ENCODE measurements at regions not wholly inside any gene's neighbourhood (a gene's known extent, or its start where the extent isn't known, plus 50 kb on each side); places are given as distances from the start of the nearest gene placed in this dataset.

DNA sequence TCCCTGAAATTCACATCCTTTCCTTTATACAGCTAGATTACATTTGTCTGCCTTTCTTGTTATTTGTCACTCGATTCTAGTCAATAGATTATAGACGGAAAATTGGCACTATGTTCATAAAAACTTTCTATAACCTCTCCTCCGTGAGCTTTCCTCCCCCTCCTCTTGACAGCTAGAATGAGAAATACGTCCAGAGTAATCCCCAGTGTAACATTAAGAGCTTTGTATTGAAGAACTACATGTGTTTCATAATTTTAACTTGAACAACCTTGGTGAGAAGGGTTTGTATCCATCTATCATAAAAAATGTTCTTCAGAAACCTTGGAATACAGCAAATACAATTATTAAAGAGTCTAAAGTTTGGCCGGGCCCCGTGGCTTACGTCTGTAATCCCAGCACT lies 1707.4 kb downstream of the PCDH7 start:
- DNase-seq (ENCODE audit: low spot score) = no peak

DNA sequence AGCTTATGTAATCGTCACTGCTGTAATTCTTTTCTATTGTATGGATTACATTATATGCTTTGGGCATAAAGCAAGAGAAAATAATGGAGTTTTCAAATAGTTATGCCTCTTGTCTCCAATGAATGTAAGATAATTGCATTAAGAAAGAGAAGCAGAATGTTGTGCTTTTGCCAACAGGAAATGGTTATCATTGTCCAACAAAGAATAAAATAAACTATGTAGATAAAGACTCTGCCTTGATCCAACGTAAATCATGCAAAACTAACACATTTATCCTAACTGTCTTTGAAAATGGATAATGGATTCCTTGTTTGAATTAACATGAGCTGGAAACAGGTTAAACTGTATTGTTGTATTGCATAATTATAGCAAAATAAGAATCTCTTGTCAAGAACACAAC lies 1709.0 kb downstream of the PCDH7 start:
- no peak for DNase-seq (ENCODE audit: low spot score)

DNA sequence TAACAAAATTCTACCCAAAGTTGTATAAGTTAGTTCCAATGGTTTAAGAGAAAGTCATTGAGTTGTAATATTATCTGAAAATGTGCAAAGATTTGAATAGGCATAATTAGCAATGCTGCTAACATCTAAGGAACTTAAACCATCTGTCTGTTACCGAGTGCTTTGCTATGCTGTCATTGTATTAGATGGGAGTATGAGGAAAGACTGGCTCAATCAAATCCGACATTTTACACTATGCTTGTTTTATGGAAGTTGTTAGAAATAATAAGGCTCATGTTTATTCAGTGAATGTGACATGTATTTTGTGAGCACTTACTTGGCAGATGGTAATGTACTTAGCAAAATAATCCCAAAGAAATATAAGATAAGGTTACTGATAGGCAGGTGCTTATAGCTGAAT lies 1715.1 kb downstream of the PCDH7 start:
- no peak for DNase-seq (ENCODE audit: low spot score)

DNA sequence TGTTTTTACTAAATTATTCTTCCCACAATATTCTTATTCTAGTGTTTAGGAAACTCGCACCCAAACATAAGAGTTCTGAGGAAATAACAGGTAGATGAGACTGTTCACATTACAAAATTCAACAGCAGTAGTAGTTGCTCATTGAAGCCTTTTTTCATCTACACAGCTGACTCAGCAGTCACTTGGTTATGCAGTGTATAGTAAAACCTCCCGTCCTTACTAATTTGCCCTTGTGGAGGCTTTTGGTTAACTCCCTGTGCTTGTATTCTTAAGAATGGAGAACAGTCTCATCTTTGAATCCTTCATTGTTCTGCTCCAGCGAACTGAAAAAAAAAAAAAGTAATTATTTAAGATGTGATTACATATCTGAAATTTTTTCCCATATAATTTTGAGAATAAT lies 1716.6 kb downstream of the PCDH7 start:
- DNase-seq (ENCODE audit: low spot score) = no peak

DNA sequence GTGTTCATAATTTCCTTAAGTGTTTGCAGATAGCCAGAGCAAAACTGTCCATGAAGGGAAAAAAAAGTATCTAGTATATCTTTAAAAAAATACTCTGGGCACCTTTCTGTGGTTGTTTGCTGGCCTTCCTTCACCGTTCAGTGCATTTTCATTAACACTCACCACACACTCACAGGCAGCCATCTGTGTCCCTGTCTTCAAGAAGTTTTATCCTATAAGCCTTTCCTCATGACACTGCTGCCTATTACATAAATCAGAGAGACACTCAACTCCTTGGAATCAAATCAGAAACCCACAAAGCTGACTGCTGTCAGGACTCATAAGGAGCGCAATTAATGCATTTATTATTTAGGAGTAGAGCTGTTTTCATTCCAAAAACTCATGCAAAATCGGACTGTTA lies 1720.2 kb downstream of the PCDH7 start:
- no peak for DNase-seq (ENCODE audit: low spot score)

DNA sequence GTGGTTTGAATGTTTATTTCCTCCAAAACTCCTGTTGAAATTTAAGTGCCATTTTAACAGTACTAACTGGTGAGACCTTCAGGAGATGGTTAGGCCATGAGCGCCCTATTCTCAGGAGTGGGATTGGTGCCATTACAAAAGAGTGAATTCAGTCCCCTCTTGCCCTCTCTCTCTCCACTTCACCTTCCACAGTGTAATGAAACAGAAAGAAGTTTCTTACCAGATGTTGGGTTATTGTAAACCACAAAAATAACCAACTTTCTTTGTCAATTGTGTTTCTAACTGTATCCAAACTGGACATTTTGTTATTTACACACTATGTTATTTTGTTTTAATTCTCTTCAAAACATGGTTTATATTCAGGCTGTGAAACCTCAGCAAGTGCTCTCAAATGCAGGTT lies 1734.3 kb downstream of the PCDH7 start:
- DNase-seq (ENCODE audit: low spot score) = no peak

DNA sequence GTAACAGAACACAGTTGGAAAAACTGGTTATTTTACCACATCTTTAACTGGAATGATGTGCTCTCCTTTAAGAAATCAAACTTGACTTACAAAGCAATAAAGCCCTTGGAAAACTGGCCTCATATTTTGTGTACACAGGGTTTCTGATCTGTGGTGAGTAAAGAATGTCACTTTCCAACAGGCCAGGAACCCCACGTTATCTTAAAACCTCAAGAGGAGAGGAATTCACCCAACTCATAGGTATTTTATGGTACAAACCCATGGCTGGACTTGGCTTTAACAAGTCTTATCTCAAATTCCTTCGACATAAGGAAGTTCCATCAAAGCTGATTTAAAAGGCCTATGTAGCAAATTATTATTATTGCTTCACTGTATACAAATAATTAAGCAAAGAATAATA lies 1735.1 kb downstream of the PCDH7 start:
- no peak for DNase-seq (ENCODE audit: low spot score)

DNA sequence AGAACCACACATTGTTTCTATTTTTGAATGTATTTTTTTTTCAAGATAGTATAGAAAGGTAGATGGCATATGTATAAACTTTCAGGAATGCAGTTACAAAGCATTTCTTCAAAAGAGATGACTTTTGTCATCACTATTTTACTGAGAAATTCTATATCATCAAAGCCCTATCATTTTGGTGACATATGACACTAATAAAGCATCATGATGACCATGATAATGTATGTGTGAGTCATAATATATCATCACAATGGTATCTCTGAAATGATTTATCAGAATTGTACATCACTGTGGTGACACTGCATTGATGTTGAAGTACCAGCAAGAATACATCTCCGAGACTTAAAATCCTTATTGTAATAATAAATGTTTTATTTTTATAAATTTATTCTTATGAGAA lies 1740.8 kb downstream of the PCDH7 start:
- DNase-seq (ENCODE audit: low spot score) = no peak

DNA sequence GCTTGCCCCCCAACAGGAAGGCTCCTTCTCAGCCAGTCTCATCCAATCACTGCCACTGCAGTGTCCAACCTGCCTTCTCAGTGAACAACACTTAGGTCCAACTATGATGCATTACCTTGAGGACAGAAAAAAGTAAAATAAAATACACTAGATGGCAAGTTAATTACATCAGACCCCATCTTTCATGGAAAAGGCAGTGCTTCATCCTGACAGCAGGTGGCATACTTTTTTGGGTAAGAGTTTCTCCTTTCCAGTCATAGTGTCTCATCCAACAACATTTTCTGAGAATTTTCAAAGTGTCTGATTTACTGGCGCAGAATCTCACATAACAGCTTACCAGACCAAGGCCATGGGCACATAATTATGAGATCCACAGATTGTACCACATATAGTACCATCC lies 1742.8 kb downstream of the PCDH7 start:
- no peak for DNase-seq (ENCODE audit: low spot score)

DNA sequence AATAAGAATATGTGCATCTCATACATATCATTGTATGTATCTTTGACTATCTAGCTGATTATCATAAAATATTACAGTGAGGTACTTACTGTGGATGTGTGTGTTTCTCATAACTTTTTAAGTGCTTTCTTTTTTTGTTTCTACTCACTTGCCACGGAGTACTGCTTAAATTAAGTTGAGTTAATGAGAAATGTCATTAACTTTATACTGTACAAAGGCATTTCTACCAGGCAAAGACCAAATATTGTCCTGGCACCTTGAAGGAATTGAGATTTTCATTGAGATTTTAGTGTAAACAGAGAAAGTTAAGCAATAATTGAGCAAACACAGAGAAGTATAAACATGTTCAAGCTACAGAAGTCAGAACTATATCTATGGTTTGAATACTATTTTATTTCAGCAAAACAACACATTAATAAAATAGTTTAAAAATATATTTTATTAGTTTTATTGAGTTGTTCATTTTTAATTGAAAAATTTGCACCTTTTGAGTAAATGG lies 1750.0 kb downstream of the PCDH7 start:
- DNase-seq (ENCODE audit: low spot score) = no peak

DNA sequence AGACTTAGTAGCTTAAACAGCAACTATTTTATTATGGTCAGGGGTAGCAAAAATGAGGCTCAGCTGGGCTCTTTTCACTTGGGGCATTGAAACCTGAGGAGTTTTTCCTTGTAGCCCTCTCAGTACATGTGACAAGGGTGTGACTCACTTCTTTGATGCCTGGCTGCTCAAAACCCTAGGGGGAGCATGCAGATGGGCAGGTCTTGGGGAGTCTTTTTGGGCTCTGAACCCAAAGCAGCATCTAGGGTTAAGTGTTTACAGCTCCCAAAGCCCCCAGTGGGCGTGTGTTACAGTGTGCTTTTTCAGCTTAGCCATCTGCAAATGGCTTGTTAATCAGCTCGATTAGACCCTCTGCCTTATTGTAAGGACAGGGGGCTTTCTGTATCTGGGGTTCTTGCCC lies 1752.7 kb downstream of the PCDH7 start:
- DNase-seq (ENCODE audit: low spot score) = no peak

DNA sequence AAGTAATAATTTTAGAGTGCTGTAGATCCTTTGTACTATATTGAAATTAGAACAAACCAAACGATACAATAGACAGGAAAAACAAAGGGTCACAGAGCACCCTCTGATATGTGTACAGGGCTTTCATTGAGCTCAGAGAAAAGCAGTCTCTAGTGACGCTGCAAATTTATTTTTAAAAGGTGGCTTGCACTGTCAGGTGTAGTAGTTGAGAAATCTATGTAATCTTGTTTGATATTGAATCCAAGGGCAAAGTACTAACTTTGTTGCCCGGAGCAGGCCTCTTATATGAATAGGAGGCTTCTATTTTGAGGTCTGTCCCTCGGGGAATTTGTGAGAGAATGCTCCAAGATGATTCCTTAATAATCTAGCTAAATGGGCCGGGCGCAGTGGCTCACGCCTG lies 1755.5 kb downstream of the PCDH7 start:
- DNase-seq (ENCODE audit: low spot score) = no peak

DNA sequence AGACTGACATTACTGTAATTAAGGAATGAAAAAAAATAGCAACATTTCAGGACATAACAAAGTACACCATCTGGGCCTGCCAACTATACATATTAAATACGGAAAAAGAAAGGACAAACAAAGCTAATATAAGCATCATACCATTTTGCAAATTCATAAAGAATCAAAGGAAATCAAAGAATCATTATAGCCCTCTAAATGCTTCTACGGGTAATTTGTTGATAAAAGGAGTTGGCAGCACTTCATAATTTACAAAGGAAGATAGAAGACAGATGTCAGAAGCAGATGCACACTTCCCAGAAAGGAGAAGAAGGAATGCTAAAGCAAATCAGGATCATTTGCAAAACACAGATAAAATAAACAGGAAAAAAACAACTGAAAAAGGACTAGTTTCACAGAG lies 1757.3 kb downstream of the PCDH7 start:
- no peak for DNase-seq (ENCODE audit: low spot score)

DNA sequence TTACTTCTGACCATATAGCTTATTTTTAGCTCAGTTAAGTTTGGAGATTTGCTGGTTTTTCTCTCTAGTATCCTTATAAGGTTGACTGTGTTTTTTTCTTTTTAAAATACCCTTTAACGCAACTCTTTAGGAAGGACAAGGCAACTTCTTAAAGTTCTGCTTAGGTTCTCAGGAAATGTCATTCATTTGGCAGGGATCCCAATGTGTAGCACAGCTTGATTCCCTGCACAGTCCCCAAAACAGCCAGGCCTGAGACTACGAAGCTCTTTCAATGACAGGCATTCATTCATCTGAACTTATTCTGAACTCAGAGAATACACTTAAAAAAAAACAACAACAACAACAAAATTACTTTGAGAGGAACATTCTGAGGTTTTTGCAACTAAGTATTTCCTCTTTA lies 1765.8 kb downstream of the PCDH7 start:
- no peak for DNase-seq (ENCODE audit: low spot score)

DNA sequence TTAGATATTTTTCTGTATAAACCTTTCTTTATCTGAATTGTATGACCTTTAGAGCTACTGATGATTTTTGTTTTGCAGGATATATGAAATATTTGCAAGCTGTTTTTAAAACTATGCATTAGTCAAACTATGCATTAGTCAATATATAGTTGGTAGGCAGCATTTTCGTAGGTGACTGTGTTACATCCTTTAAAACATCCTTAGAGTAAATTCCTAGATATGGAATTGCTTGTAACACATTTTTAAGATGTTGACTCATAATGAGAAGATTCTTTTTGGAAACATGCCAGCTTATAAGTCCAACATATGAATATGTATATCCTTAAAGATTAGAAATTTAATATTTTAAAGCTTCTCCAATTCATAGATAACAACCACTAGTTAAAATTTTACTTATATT lies 1768.5 kb downstream of the PCDH7 start:
- no peak for DNase-seq (ENCODE audit: low spot score)

DNA sequence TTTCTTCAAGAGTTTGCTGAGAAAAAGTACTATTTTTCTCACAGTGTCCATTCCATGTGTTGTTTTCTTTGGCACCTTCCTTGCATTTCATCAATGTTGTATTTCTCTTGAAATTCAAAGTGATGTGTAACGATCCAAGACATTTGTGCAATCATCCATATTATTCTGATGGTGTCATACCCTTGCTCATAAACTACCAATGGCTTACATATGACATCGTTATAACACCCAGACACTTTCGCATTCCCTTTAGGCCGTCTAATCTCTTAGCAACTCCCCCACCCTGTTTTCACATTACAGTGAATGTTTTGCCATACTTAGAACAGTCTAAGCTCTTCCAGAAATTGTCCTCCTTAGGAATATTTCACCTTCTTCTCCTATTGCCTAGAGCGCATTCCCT lies 1779.0 kb downstream of the PCDH7 start:
- no peak for DNase-seq (ENCODE audit: low spot score)

DNA sequence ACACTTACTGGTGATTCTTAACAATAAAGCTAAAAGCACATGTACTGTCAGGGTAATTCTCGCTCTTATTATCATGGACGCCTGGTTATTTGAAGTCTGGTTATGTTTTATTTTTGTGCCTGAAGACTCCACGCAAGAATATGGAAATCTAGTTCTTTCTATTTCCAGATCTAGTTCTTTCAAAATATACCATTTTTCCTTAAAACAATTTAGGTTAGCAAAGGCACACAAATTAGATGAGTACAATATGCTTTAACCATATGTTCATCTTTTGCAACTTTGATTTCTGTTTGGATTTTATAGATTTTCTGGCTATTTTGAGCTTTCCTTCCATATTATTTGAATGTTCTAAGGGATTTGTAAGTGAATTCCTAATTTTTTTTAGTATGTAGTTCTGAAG lies 1783.1 kb downstream of the PCDH7 start:
- no peak for DNase-seq (ENCODE audit: low spot score)

DNA sequence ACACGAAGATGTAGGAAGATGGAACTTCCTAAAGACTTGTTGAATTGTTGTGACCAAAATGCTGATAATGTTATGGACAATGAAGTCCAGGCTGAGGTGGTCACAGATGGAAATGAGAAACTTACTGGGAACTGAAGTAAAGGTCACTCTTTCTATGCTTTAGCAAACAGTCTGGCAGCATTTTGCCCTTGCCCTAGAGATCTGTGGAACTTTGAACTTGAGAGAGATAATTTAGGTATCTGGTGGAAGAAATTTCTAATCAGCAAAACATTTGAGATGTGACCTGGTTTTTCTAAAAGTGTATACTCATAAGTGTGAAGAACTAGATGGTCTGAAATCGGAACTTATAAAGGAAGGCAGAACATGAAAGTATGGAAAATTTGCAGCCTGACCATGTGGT lies 1785.9 kb downstream of the PCDH7 start:
- no peak for DNase-seq (ENCODE audit: low spot score)

DNA sequence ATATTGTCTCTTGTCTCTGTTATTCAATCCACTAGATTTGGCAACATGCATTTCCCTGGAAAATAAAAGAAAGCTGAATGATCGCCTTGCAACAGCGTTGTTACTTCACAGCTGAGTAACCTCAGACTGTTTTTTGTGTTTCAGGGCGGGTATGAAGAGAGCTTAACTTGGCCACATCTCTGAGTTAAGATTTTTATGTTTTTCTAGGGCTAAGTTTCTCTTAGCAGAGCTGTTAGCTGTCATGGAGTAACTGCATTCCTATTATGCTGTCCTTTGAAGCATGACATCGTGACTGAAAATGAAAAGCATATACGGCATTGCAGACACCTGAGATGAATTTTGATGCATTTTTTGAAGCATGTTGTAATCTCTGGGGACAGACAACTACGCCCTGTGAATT lies 1798.9 kb downstream of the PCDH7 start:
- DNase-seq (ENCODE audit: low spot score) = no peak

DNA sequence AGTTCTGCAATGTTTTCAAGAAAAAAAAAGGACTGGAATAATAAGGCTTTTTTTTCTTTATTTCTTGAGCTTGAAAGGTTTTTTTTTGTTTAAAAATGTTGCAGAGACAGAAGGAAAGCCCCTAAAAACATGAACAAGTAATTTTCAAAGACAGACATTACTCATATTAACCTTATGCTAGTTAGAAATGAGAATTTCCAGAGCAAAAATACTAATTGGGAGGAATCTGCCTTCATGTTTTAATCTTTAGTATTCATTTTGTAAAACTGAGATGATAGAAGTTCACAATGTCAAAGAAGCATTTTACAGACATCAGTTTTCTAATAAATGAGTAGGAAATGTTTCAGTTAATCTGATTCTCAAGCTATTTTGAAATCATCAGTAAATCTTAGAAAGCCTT lies 1805.3 kb downstream of the PCDH7 start:
- no peak for DNase-seq (ENCODE audit: low spot score)

DNA sequence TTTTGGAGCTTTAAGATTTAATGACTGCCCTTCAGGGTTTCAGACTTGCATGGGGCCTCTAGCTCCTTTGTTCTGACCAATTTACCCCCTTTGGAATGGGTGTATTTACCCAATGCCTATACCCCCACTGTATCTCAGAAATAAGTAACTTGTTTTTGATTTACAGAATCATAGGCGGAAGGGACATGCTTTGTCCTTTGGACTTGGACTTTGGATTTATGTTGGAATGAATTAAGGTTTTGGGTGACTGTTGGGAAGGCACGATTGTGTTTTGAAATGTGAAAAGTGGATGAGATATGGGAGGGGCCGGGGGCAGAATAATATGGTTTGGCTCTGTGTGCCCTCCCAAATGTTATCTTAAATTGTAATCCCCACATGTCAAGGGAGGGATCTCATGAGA lies 1824.7 kb downstream of the PCDH7 start:
- DNase-seq (ENCODE audit: low spot score) = no peak

DNA sequence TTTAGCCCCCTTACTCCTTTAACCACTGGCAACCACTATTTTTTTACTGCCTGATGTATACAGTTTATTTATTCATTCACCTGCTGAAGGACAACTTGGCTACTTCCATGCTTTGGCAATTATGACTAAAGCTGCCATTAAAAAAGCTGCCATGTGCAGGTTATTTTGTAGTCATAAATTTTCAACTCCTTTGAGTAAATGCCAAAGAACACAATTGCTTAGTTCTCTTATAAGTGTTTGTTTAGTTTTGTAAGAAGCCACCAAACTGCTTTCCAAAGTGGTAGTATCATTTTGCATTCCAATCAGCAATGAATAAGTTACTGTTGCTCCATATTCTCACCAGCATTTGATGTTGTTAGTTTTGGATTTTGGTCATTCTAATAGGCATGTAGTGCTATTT lies 1831.8 kb downstream of the PCDH7 start:
- no peak for DNase-seq (ENCODE audit: low spot score)

DNA sequence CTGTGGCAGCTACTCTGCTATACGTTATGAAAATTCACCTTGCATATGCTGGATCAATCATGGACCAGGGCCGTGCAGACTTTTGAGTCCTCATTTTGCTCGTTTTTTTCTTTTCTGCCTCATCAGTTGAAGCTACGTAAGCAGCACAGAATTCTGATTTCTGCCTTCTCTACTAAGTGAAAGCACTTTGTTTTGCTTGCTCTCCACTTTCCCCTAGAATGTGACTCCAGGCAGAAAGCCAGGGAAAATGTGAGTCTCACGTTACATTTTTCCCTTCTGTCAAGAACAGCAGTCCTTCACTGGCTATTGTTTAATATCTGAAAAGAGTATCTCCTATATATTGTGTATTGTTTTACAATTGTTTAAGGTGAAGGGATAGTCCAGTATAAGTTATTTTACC lies 1840.1 kb downstream of the PCDH7 start:
- DNase-seq (ENCODE audit: low spot score) = no peak

DNA sequence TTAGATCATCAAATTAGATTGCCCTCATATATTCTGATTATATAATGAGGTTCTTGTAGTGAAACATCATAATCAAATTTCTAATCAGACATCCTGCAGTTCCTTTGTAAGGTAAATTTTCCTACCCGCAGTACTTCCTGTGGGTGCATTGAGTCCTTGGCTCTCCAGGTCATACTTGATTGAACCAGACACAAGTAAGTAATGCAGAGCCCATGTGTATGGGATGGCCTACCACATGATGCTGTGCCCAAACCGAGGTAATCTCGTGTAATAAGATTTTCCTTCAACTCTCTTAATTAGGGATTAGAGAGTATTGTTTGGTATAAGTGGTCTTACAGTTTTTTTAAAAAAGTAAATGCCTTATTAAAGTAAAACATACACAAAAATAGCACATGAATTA lies 1841.8 kb downstream of the PCDH7 start:
- DNase-seq (ENCODE audit: low spot score) = no peak

DNA sequence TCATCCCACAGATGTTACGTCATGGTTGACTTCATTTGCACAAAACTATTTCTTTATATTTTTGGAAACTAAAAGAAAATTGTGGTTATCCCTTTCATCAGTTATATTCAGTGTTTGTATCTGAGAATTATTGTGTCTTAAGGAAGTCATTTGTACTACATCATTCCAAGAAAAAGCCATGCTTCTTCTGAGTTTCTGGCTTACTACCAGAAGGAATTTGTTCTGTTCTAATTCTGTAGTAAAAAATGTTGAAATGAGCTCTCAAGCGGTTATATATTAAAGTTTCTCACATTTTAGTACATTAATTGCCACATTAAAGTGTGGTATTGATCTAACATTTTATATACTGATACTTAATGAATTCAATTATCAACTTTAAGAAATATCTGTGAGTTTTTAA lies 1844.5 kb downstream of the PCDH7 start:
- DNase-seq (ENCODE audit: low spot score) = no peak
